Ovary (tissue), 3 donors: ENCODE measurements at regions not wholly inside any gene's neighbourhood (a gene's known extent, or its start where the extent isn't known, plus 50 kb on each side); places are given as distances from the start of the nearest gene placed in this dataset.

Experiments
- EP300 ChIP-seq: sonication (generic); formaldehyde crosslinking; IDR thresholded peaks from one replicate; pipeline ENCODE4 v1.6.1; 2017; ENCODE audit warnings: antibody characterized with exemption
- POLR2A ChIP-seq: fragments of 450-650 bp; IDR thresholded peaks from one replicate; pipeline ENCODE4 v1.6.1; 2017; ENCODE audit warnings: antibody characterized with exemption, mild to moderate bottlenecking, moderate library complexity
- TF ChIP-seq, protein P1 (sequence below), 3 donors: fragments of 450-650 bp in 2 of 3; fragments of 200-600 bp in 1 of 3; IDR thresholded peaks; one replicate each; pipeline versions ENCODE4 v1.5.1 to v1.8.0; 2016 to 2022; ENCODE audit warnings: antibody characterized with exemption in 3 of 3, mild to moderate bottlenecking in 1 of 3
- donor health status: DM: no; HTN: no; CAD: no.

- TF ChIP-seq, protein P1, sequence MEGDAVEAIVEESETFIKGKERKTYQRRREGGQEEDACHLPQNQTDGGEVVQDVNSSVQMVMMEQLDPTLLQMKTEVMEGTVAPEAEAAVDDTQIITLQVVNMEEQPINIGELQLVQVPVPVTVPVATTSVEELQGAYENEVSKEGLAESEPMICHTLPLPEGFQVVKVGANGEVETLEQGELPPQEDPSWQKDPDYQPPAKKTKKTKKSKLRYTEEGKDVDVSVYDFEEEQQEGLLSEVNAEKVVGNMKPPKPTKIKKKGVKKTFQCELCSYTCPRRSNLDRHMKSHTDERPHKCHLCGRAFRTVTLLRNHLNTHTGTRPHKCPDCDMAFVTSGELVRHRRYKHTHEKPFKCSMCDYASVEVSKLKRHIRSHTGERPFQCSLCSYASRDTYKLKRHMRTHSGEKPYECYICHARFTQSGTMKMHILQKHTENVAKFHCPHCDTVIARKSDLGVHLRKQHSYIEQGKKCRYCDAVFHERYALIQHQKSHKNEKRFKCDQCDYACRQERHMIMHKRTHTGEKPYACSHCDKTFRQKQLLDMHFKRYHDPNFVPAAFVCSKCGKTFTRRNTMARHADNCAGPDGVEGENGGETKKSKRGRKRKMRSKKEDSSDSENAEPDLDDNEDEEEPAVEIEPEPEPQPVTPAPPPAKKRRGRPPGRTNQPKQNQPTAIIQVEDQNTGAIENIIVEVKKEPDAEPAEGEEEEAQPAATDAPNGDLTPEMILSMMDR (IDR thresholded peaks at IDR 0.05): no peak
- no peak for TF ChIP-seq POLR2A
- TF ChIP-seq EP300: no peak
Measured at GRCh38 chr6:16897669-16898068, 136.4 kb upstream of the ATXN1 start.
